H9 (cell line): ENCODE measurements at regions not wholly inside any gene's neighbourhood (a gene's known extent, or its start where the extent isn't known, plus 50 kb on each side); places are given as distances from the start of the nearest gene placed in this dataset.

Experiments used
- DNase-seq: peaks from one replicate; pipeline ENCODE4 v3.0.0-alpha.2; 2017
- H2AFZ ChIP-seq: one replicate; pipeline ENCODE4 v1.6.1; 2013; ENCODE audit warnings: mild to moderate bottlenecking, low read length, control low read depth, moderate library complexity
- H2AK5ac ChIP-seq: 2 replicates; pipeline ENCODE4 v1.6.1; 2013; ENCODE audit warnings: low read length, control low read depth, mixed read lengths; ENCODE audit not compliant: insufficient read length
- H2BK120ac ChIP-seq: one replicate; pipeline ENCODE4 v1.6.1; 2013; ENCODE audit warnings: low read depth, mild to moderate bottlenecking, low read length, control low read depth, inconsistent platforms; ENCODE audit not compliant: poor library complexity, severe bottlenecking
- H2BK12ac ChIP-seq: 2 replicates; pipeline ENCODE4 v1.6.1; 2013; ENCODE audit warnings: low read length, control low read depth, mixed read lengths, low read depth; ENCODE audit not compliant: insufficient read length
- H2BK15ac ChIP-seq: 2 replicates; pipeline ENCODE4 v1.6.1; 2013; ENCODE audit warnings: low read depth, low read length, control low read depth
- H2BK20ac ChIP-seq: one replicate; pipeline ENCODE4 v1.6.1; 2013; ENCODE audit warnings: low read depth, mild to moderate bottlenecking, low read length, control low read depth, inconsistent platforms; ENCODE audit not compliant: poor library complexity, severe bottlenecking
- H2BK5ac ChIP-seq: 2 replicates; pipeline ENCODE4 v1.6.1; 2013; ENCODE audit warnings: low read length, control low read depth, mixed read lengths; ENCODE audit not compliant: insufficient read length
- H3K14ac ChIP-seq: 2 replicates; pipeline ENCODE4 v1.6.1; 2013; ENCODE audit warnings: low read length, control low read depth; ENCODE audit not compliant: insufficient read depth
- H3K18ac ChIP-seq: 2 replicates; pipeline ENCODE4 v1.6.1; 2013; ENCODE audit warnings: low read depth, mild to moderate bottlenecking, mixed read lengths, low read length, control low read depth; ENCODE audit not compliant: insufficient read length
- H3K23ac ChIP-seq: 2 replicates; pipeline ENCODE4 v1.6.1; 2013; ENCODE audit warnings: low read length, control low read depth, mixed read lengths, low read depth; ENCODE audit not compliant: insufficient read length
- H3K23me2 ChIP-seq: 2 replicates; pipeline ENCODE4 v1.6.1; 2013; ENCODE audit warnings: low read depth, mild to moderate bottlenecking, mixed read lengths, low read length, control low read depth; ENCODE audit not compliant: insufficient read length, poor library complexity, severe bottlenecking
- H3K27ac ChIP-seq: 2 replicates; pipeline ENCODE4 v1.5.1; 2013; ENCODE audit warnings: low read length, control low read depth, mixed read lengths, low read depth; ENCODE audit not compliant: insufficient read length
- H3K27me3 ChIP-seq: 2 replicates; pipeline ENCODE4 v1.6.1; 2013; ENCODE audit warnings: low read length, control low read depth, inconsistent platforms; ENCODE audit not compliant: insufficient read depth
- H3K4ac ChIP-seq: 2 replicates; pipeline ENCODE4 v1.6.1; 2013; ENCODE audit warnings: low read depth, mild to moderate bottlenecking, control low read depth, inconsistent platforms, low read length, moderate library complexity
- H3K4me1 ChIP-seq: 2 replicates; pipeline ENCODE4 v1.6.1; 2013; ENCODE audit warnings: low read length, control low read depth, inconsistent platforms; ENCODE audit not compliant: insufficient read depth
- H3K4me2 ChIP-seq: 2 replicates; pipeline ENCODE4 v1.6.1; 2013; ENCODE audit warnings: low read length, control low read depth, mixed read lengths; ENCODE audit not compliant: insufficient read length, insufficient read depth
- H3K56ac ChIP-seq: 2 replicates; pipeline ENCODE4 v1.6.1; 2013; ENCODE audit warnings: low read depth, mild to moderate bottlenecking, mixed read lengths, low read length, control low read depth; ENCODE audit not compliant: insufficient read length
- H3K79me1 ChIP-seq: 2 replicates; pipeline ENCODE4 v1.6.1; 2013; ENCODE audit warnings: low read depth, mild to moderate bottlenecking, moderate library complexity, low read length, control low read depth, inconsistent platforms; ENCODE audit not compliant: insufficient read depth, poor library complexity, severe bottlenecking
- H3K79me2 ChIP-seq: 2 replicates; pipeline ENCODE4 v1.6.1; 2013; ENCODE audit warnings: low read length, control low read depth, inconsistent platforms; ENCODE audit not compliant: insufficient read depth
- H3K9ac ChIP-seq: 2 replicates; pipeline ENCODE4 v1.6.1; 2013; ENCODE audit warnings: low read length, control low read depth, mixed read lengths; ENCODE audit not compliant: insufficient read length; ENCODE audit errors: extremely low read depth
- H3K9me3 ChIP-seq: one replicate; pipeline ENCODE4 v1.6.1; 2013; ENCODE audit warnings: low read depth, low read length, inconsistent platforms; ENCODE audit not compliant: control insufficient read depth
- H3T11ph ChIP-seq: one replicate; pipeline ENCODE4 v1.6.1; 2013; ENCODE audit warnings: mild to moderate bottlenecking, low read length, control low read depth, inconsistent platforms
- H4K20me1 ChIP-seq: one replicate; pipeline ENCODE4 v1.6.1; 2013; ENCODE audit not compliant: control insufficient read depth, insufficient read length, insufficient read depth
- H4K5ac ChIP-seq: 2 replicates; pipeline ENCODE4 v1.6.1; 2013; ENCODE audit warnings: low read depth, mild to moderate bottlenecking, mixed read lengths, low read length, control low read depth; ENCODE audit not compliant: insufficient read length
- H4K8ac ChIP-seq: replicated peaks from 2 replicates; pipeline ENCODE4 v1.6.1; 2013; ENCODE audit warnings: low read length, control low read depth, mixed read lengths, low read depth; ENCODE audit not compliant: insufficient read length
- H4K91ac ChIP-seq: 2 replicates; pipeline ENCODE4 v1.6.1; 2013; ENCODE audit warnings: low read depth, mild to moderate bottlenecking, moderate library complexity, mixed read lengths, low read length, control low read depth; ENCODE audit not compliant: insufficient read length
- H3K27ac Mint-ChIP-seq, 3 experiments: 2 replicates in 2 of 3; 3 replicates in 1 of 3; pipeline ENCODE4 v1.8.0; 2020 to 2021; ENCODE audit warnings: mixed read lengths in 3 of 3, mild to moderate bottlenecking in 1 of 3, moderate library complexity in 1 of 3
- H3K27me3 Mint-ChIP-seq: 2 replicates; pipeline ENCODE4 v1.8.0; 2021; ENCODE audit warnings: low read depth, mild to moderate bottlenecking, moderate library complexity, mixed read lengths
- H3K36me3 Mint-ChIP-seq, 3 experiments: 2 replicates in 2 of 3; 3 replicates in 1 of 3; pipeline ENCODE4 v1.8.0; 2020 to 2021; ENCODE audit warnings: low read depth in 3 of 3, mixed read lengths in 3 of 3; ENCODE audit not compliant: insufficient read depth in 1 of 3
- H3K4me1 Mint-ChIP-seq, 2 experiments: 2 replicates each; pipeline ENCODE4 v1.8.0; 2020; ENCODE audit warnings: mixed read lengths in 2 of 2
- H3K4me3 Mint-ChIP-seq, 2 experiments: 2 replicates in 1 of 2; 3 replicates in 1 of 2; pipeline ENCODE4 v1.8.0; 2020 to 2021; ENCODE audit warnings: mild to moderate bottlenecking in 2 of 2, mixed read lengths in 2 of 2, moderate library complexity in 1 of 2
- H3K9me3 Mint-ChIP-seq, 2 experiments: 2 replicates in 1 of 2; 3 replicates in 1 of 2; pipeline ENCODE4 v1.8.0; 2020; ENCODE audit warnings: mild to moderate bottlenecking in 2 of 2, mixed read lengths in 2 of 2, moderate library complexity in 1 of 2
- CTCF ChIP-seq: fragments of 200-600 bp; sonication (generic); conservative IDR thresholded peaks from 3 replicates; pipeline ENCODE4 v1.8.0; 2021; ENCODE audit warnings: antibody characterized with exemption, mild to moderate bottlenecking
- WGBS: extraction: QIAGEN DNeasy Blood & Tissue Kit; methylation state at CpG from one replicate; pipeline ENCODE4 v1.1.7; 2013; ENCODE audit warnings: missing lambda C conversion rate, low lambda C conversion rate, mixed read lengths; ENCODE audit not compliant: insufficient read length; ENCODE audit errors: extremely low coverage; 5-methylcytosine and 5-hydroxymethylcytosine counted together

- H3T11ph ChIP-seq, result no peak overlapping the region
- no peak overlapping the region for H2BK15ac ChIP-seq
- no peak for DNase-seq
- H2AK5ac ChIP-seq, result no peak overlapping the region
- H4K5ac ChIP-seq, result no peak overlapping the region
- H3K9ac ChIP-seq, result no peak overlapping the region
- H2AFZ ChIP-seq, result no peak overlapping the region
- Mint-ChIP-seq H3K4me1 (no peaks in the 10 kb centered on the region), H3K9me3 (peaks cover 0 to 6% of the 10 kb centered on the region in 2 experiments; a peak in 4 of 5 replicates), H3K27ac (no peak overlapping the region), H3K27me3 (no peaks in the 10 kb centered on the region; the same call in 1 of the 2 replicates), H3K36me3 (peaks cover 0 to 3% (median 1%) of the 10 kb centered on the region in 3 experiments; a peak in 3 of 7 replicates), H3K4me3 (no peak overlapping the region)
- no peaks in the 10 kb centered on the region for H3K23me2 ChIP-seq
- no peak overlapping the region for H2BK5ac ChIP-seq
- no peak overlapping the region for H3K4me2 ChIP-seq
- H3K4ac ChIP-seq, result no peak overlapping the region
- H3K27me3 ChIP-seq, result no peaks in the 10 kb centered on the region
- H2BK12ac ChIP-seq, result no peak overlapping the region
- H3K18ac ChIP-seq, result no peak overlapping the region
- no peak overlapping the region for H2BK20ac ChIP-seq
- no peaks in the 10 kb centered on the region for H3K9me3 ChIP-seq
- no peak overlapping the region for H4K91ac ChIP-seq
- H3K79me1 ChIP-seq, result no peaks in the 10 kb centered on the region
- WGBS, result no CpG with 5 or more reads among the region's 1 CpG
- H3K27ac ChIP-seq, result no peak overlapping the region
- no peaks in the 10 kb centered on the region; the same call in 1 of the 2 replicates for H3K4me1 ChIP-seq
- no peaks in the 10 kb centered on the region for H4K20me1 ChIP-seq
- no peaks in the 10 kb centered on the region for H3K79me2 ChIP-seq
- no peak overlapping the region for H3K23ac ChIP-seq
- H3K14ac ChIP-seq, result no peak overlapping the region
- no peak for TF ChIP-seq CTCF
- H3K56ac ChIP-seq, result no peak overlapping the region
- H4K8ac ChIP-seq, result no peak overlapping the region
- no peak overlapping the region for H2BK120ac ChIP-seq
Measured at GRCh38 chr11:28842716-28843115, 734.5 kb downstream of the METTL15 start.
